Transverse colon (tissue), 4 donors: ENCODE measurements at regions not wholly inside any gene's neighbourhood (a gene's known extent, or its start where the extent isn't known, plus 50 kb on each side); places are given as distances from the start of the nearest gene placed in this dataset.

Experiments
- EP300 ChIP-seq: sonication (generic); formaldehyde crosslinking; IDR thresholded peaks from one replicate; pipeline ENCODE4 v1.6.1; 2017; ENCODE audit warnings: antibody characterized with exemption, low read depth
- POLR2A ChIP-seq: fragments of 450-650 bp; IDR thresholded peaks from one replicate; pipeline ENCODE4 v1.6.1; 2016; ENCODE audit warnings: antibody characterized with exemption, mild to moderate bottlenecking, moderate library complexity
- POLR2AphosphoS5 ChIP-seq, 3 donors: sonication (generic); formaldehyde crosslinking; IDR thresholded peaks; one replicate each; pipeline ENCODE4 v1.6.1; 2016; ENCODE audit warnings: antibody characterized with exemption in 3 of 3
- TF ChIP-seq, protein P1 (sequence below), 5 experiments: fragments of 200-600 bp in 3 of 5; fragments of 450-650 bp in 2 of 5; sonication (generic) in 3 of 5; IDR thresholded peaks; 1 replicate in 2 of 5; 2 replicates in 3 of 5; pipeline ENCODE4 v1.5.1; 2016 to 2017; ENCODE audit warnings: antibody characterized with exemption in 5 of 5, inconsistent platforms in 3 of 5, mild to moderate bottlenecking in 2 of 5, moderate library complexity in 1 of 5

DNA sequence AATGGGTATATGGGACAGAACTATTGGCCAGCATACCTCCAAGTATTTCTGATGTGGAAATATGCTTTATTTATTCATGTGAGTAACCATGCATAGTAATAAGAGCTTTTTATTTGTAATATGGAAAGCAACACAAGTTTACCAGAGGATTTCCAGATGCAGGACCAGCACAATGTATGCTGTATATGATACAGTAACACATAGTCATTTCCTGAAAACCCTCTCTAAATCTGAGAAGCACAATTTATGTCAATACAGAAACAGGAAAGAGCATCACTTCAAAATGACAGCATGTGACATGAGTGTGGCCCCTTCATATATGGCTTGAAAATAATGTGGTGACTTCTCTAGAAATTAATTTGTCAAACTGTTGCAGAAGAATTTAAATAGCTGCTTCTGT is 1134.7 kb upstream of the ADGRL2 start:
- no peak for TF ChIP-seq POLR2A
- TF ChIP-seq, protein P1, sequence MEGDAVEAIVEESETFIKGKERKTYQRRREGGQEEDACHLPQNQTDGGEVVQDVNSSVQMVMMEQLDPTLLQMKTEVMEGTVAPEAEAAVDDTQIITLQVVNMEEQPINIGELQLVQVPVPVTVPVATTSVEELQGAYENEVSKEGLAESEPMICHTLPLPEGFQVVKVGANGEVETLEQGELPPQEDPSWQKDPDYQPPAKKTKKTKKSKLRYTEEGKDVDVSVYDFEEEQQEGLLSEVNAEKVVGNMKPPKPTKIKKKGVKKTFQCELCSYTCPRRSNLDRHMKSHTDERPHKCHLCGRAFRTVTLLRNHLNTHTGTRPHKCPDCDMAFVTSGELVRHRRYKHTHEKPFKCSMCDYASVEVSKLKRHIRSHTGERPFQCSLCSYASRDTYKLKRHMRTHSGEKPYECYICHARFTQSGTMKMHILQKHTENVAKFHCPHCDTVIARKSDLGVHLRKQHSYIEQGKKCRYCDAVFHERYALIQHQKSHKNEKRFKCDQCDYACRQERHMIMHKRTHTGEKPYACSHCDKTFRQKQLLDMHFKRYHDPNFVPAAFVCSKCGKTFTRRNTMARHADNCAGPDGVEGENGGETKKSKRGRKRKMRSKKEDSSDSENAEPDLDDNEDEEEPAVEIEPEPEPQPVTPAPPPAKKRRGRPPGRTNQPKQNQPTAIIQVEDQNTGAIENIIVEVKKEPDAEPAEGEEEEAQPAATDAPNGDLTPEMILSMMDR (IDR thresholded peaks at IDR 0.05): no peak
- TF ChIP-seq EP300: no peak
- TF ChIP-seq POLR2AphosphoS5 (IDR thresholded peaks at IDR 0.05): no peak
